ENCODE measurements at regions not wholly inside any gene's neighbourhood (a gene's known extent, or its start where the extent isn't known, plus 50 kb on each side); places are given as distances from the start of the nearest gene placed in this dataset.

GRCh38 chr1:55426156-55426555 lies 211.0 kb upstream of the USP24 start:
- TF ChIP-seq POLR2A (IDR thresholded peaks at IDR 0.05), result no peak
- TF ChIP-seq CTCF (IDR thresholded peaks at IDR 0.05), result no peak
